ENCODE measurements at regions not wholly inside any gene's neighbourhood (a gene's known extent, or its start where the extent isn't known, plus 50 kb on each side); places are given as distances from the start of the nearest gene placed in this dataset.
"Not testable (repeated sequence)": the region's sequence is repeated elsewhere in the genome, so short reads cannot be mapped to it uniquely, and the experiment has no call there.

DNA sequence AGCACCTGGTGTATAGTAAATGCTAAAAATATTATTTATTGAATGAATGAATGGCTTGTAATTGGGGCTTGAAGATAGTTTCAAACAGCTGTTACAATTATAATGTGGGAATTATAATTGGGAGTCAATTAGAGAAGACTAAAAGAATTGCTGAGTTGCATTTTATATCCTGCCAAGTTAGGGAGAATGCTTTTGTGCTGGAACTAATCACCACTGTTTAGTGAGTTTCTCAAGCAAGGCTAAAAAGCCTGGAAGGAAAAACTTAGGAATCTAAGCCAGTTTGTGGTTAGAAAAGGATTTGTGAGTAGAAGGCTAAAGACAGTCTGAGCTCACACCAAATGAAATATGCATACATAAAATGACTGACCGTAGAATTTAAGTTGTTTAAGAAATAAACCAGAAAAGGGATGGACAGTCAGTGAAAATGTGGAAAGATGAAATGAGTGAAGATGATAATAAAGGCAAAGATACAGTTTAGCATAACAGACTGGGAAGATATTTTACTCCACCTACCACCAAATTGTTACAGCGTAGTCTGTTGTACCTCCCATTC is 647.7 kb upstream of the FSHR start:
- no peak for DNase-seq

DNA sequence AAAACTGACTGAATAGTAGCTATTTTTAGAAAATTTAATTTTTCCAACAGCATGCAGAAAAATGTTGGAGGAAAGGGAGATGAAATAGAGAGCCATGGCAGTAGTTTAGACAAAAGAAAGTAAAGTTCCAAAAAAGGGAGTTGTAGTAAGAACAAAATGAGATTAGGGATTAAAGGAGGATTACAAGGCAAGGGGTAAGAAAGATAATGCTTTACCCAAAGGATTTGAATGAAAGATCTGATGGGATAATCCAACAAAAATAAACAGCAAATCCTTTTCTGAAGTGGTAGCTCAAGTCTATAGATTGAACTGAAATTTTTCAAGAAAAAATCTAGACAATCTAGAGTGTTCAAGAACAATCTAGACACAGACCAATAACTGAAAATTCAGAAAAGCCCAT is 644.3 kb upstream of the FSHR start:
- peak; percentile 90 for DNase-seq

DNA sequence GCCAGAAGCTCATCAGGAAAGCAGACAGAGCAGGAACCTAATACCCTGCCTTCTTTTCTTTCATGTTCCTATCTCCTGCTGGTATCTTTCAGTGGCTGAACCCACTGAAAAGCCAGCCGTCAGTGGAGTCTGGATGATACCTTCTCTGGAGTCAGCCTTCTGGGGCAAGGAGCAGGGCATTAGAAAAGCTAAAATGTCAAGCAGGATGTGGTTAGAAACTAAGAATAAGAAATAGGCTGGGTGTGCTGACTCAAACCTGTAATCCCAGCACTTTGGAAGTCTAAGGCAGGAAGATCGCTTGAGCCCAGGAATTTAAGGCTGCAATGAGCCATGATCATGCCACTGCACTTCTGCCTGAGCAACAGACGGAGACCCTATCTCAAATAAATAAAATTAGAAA is 642.0 kb upstream of the FSHR start:
- peak; percentile 17 for DNase-seq

DNA sequence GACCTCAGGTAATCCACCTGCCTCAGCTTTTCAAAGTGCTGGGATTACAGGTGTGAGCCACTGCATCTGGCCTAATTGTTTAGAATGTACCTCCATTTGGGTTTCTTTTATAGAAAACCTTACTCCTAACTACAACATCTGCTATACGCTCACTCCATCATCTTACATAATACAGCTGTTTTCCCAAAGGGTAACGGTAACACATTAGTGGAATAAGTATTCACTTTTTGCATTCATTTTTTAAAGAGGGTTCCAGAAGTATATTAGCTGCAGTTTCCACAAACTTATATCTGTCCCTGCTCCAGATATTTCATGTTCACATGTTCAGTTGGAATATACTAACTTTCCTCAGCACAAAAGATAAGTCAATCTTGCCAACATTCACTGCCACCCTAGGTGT is 640.1 kb upstream of the FSHR start:
- DNase-seq: no peak

GRCh38 chr2:49788300-49788699 is 634.0 kb upstream of the FSHR start:
- no peak for DNase-seq

GRCh38 chr2:49780949-49781348 is 626.6 kb upstream of the FSHR start:
- no peak for DNase-seq

DNA sequence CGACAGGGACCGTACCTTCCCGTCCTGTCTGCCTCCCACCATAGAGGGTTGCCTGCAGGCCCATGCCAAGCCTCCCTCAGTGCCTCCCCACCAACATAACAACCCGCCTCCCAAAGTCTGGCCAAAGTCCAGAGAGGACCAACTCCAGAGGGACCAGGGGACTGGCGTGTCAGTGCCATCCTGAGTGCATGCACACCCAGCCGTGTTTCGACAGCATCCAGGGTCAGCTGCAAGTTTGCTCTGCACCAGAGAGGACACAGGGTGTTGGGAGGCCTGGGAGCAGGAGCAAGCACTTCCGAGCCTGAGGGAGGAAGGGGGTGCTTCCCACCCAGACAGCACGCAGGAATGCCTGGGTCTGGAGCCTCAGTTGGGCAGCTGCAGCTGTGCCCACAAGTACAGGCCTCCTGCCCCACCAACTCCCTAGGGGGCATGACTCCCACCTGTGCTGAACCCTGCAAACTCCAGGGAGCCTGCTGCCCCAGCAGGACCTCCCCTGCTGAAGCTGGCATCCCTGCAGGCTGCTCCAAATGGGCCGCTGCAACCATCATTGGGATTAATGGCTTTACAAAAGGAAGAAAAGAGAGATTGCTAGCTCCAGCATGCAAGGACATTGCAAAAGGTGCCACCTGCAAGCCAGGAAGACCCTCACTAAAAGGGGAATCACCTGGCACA is 618.1 kb upstream of the FSHR start:
- DNase-seq: no peak

DNA sequence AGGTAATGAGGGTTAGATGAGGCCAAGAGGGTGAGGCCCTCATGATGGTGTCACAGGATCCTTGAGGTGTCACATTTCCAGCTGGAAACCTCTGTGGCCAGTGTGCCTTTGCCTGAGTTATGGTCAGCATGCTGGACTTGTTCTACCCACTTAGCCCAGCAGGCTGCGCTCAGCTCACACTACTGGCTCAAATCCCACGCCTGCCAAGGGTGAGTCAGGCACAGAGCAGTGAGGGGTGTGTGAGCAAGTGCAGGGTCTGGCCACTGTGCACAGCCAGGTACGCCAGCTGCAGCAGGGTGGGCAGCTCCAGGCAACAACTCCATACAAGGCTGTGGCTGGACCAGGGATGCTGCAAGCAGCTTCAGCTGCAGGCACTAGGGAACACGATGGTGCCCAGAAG is 616.6 kb upstream of the FSHR start:
- DNase-seq: peak; percentile 65

- no peak for DNase-seq
Measured at GRCh38 chr2:49767316-49767715, 613.0 kb upstream of the FSHR start.

GRCh38 chr2:49755777-49756176 is 601.5 kb upstream of the FSHR start:
- no peak for DNase-seq

DNA sequence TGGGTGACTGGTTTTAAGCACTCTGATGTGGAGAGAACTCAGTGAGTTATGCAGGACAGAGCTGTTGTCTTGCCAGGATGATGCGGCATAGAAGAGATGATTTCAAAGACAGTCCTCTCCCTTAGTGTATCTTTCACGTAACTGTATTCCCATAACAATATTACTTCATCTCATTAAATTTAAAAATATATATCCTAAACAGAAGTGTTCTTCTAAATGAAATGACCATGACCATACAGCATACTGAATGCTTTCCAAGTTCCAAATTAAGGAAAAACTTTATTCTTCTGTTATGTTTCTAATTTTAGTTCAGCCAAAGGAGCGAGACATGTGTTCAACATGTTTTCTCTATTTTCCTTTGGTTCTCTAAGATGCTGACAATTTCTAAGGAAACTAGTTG is 600.1 kb upstream of the FSHR start:
- no peak for DNase-seq

- DNase-seq: peak; percentile 86
Measured at GRCh38 chr2:49753344-49753985, 599.1 kb upstream of the FSHR start.

GRCh38 chr2:49737606-49738005 is 583.3 kb upstream of the FSHR start:
- DNase-seq: no peak

DNA sequence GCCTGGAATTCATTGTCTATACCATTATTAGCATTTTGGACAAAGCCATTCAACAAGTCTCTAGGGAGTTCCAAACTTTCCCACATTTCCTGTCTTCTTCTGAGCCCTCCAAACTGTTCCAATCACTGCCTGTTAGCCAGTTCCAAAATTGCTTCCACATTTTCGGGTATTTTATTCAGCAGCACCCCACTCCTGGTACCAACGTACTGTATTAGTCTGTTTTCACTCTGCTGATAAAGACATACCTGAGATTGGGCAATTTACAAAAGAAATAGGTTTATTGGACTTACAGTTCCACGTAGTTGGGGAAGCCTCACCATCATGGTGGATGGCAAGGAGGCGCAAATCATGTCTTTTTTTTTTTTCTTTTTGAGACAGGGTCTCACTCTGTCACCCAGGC is 578.6 kb upstream of the FSHR start:
- not testable (repeated sequence) for DNase-seq

GRCh38 chr2:49719241-49719640 is 564.9 kb upstream of the FSHR start:
- no peak for DNase-seq

GRCh38 chr2:49715597-49715996 is 561.3 kb upstream of the FSHR start:
- DNase-seq: no peak

GRCh38 chr2:49714454-49714853 is 560.1 kb upstream of the FSHR start:
- peak; percentile 55 for DNase-seq

DNA sequence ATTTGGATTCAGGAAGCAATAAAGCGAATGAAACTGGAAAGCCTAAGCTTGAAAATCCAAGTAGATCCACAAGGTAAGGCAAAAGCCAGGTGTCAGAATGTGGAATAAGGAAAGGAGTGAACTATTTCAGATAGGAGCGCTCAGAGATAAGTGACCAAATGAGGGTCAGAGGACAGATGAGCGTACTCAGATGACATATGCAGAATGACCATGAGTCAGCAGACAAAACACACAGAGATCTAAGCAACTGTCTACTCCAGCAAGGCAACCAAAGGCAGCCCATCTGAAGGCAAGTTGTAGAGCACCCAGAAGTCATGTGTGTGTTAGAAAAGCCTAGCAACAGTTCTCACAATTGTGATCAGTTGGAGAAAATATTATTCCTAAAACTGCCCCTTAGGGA is 548.4 kb upstream of the FSHR start:
- DNase-seq: no peak

- DNase-seq: no peak
Measured at GRCh38 chr2:49693961-49694360, 539.6 kb upstream of the FSHR start.

DNA sequence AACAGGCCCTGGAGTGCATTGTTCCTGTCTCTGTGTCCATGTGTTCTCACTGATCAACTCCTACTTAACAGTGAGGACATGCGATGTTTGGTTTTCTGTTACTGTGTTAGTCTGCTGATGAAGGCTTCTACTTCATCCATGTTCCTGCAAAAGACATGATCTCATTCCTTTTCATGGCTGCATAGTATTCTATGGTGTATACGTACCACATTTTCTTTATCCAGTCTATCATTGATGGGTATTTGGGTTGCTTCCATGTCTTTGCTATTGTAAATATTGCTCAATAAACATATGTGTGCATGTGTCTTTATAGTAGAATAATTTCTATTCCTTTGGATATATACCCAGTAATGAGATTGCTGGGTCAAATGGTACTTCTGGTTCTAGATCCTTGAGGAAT is 537.7 kb upstream of the FSHR start:
- not testable (repeated sequence) for DNase-seq

DNA sequence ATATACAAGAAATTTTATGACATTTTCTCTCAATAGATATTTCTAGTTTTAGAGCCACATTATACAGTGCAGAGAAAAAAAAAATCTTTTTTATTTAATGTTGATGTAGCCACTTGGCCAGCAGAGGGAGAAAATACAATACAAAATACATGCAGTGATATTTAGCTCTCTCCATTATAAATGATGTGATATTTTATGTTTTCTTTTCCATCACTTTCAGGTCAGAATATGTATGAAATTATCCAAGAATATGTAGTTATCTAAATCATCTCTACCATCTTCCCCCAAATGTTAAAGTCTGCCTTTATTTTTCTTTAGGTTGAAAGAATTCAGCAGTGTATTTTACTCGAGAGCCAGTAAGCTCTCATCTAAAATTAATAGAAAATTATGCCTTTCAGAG is 533.6 kb upstream of the FSHR start:
- DNase-seq: peak; percentile 26

- DNase-seq: no peak
Measured at GRCh38 chr2:49686897-49687442, 532.7 kb upstream of the FSHR start.

- DNase-seq: no peak
Measured at GRCh38 chr2:49686291-49686690, 532.0 kb upstream of the FSHR start.

DNA sequence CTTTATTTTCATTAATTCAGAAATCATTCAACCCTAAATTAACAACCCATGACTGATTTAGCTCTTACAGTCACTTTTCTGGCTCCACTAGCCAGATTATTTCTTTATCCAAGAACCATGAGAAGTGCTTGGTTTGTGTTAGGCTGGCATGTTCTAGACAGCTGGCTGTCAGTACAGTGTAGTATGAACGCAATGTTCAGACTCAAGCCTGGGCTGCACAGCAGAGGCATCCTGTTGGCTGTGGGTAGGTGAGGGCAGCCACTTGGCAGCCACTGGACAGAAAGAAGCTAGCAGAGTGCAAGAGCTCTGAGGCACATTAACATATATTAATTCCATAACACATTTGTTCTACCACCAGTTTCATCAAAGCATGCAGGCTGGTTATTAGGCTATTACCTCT is 522.9 kb upstream of the FSHR start:
- no peak for DNase-seq

Measured in NCI-H82 (cell line).